ENCODE measurements at regions not wholly inside any gene's neighbourhood (a gene's known extent, or its start where the extent isn't known, plus 50 kb on each side); places are given as distances from the start of the nearest gene placed in this dataset.

DNA sequence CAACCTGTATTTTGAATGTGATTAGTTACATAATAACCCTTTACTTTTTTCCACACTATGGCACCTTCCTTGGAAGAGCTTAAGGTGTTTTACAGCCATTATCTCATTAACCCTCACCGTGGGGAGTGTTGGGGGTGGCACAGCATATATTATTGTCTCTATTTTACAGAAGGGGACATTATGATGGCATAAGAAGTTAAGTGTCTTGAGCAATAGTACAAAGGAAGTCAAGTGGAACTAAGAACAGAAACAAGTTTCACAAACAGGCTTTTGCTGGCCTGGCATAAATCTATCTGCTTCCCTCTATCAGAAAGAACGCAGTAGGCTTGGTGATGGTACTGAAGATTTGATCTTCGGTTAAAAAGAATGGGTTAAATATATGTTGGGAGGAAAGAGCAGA is 169.7 kb upstream of the OTX2 start:
- no peaks in the 10 kb centered on the region for H3K36me3 ChIP-seq
- peak overlapping the region in 5 of 11 experiments; percentile 24 to 48 (median 32); a peak in 8 of 22 replicates for H3K27ac ChIP-seq
- H3K27me3 ChIP-seq, result no peaks in the 10 kb centered on the region
- H3K4me2 ChIP-seq, result peak overlapping the region in 6 of 11 experiments; percentile 2 to 77 (median 34); a peak in 9 of 22 replicates
- H3K9ac ChIP-seq, result no peak overlapping the region
- 0 out of 22 replicates have a peak, but pooled peaks of 1 of the 11 experiments have one; percentile 36 for TF ChIP-seq Cebpa-rat (IDR thresholded peaks at IDR 0.05)
- H3K9me3 ChIP-seq (replicated peaks in 1 of 11), result 0 out of 22 replicates have a peak, but pooled peaks cover 0 to 4% (median 0%) of the 10 kb centered on the region in 11 experiments
- H3K4me3 ChIP-seq, result no peak overlapping the region
- no peaks in the 10 kb centered on the region for H4K20me1 ChIP-seq
- H3K4me1 ChIP-seq, result peaks cover 0 to 29% (median 5%) of the 10 kb centered on the region in 10 experiments; a peak in 10 of 20 replicates

GRCh38 chr14:56976211-56976610 is 165.9 kb upstream of the OTX2 start:
- H3K4me2 ChIP-seq, result no peak overlapping the region
- H4K20me1 ChIP-seq, result no peaks in the 10 kb centered on the region
- H3K9me3 ChIP-seq (replicated peaks in 1 of 11), result 0 out of 22 replicates have a peak, but pooled peaks cover 0 to 4% (median 0%) of the 10 kb centered on the region in 11 experiments
- no peaks in the 10 kb centered on the region for H3K36me3 ChIP-seq
- H3K4me1 ChIP-seq, result peaks cover 0 to 24% (median 5%) of the 10 kb centered on the region in 10 experiments; a peak in 10 of 20 replicates
- no peaks in the 10 kb centered on the region for H3K27me3 ChIP-seq
- H3K27ac ChIP-seq, result no peak overlapping the region
- no peak overlapping the region for H3K4me3 ChIP-seq
- TF ChIP-seq Cebpa-rat (IDR thresholded peaks at IDR 0.05), result no peak
- no peak overlapping the region for H3K9ac ChIP-seq

- Histone ChIP-seq H3K36me3 (no peaks in the 10 kb centered on the region), H3K27me3 (no peaks in the 10 kb centered on the region), H3K4me1 (peaks cover 0 to 17% (median 4%) of the 10 kb centered on the region in 10 experiments; a peak in 10 of 20 replicates), H3K9me3 (replicated peaks in 1 of 11) (0 out of 22 replicates have a peak, but pooled peaks cover 0 to 4% (median 0%) of the 10 kb centered on the region in 11 experiments), H3K27ac (no peak overlapping the region), H3K4me2 (no peak overlapping the region), H3K4me3 (no peak overlapping the region), H4K20me1 (no peaks in the 10 kb centered on the region), H3K9ac (no peak overlapping the region)
- TF ChIP-seq Cebpa-rat (IDR thresholded peaks at IDR 0.05), result no peak
These were observed 165.2 kb upstream of the OTX2 start for GRCh38 chr14:56975521-56975920.

DNA sequence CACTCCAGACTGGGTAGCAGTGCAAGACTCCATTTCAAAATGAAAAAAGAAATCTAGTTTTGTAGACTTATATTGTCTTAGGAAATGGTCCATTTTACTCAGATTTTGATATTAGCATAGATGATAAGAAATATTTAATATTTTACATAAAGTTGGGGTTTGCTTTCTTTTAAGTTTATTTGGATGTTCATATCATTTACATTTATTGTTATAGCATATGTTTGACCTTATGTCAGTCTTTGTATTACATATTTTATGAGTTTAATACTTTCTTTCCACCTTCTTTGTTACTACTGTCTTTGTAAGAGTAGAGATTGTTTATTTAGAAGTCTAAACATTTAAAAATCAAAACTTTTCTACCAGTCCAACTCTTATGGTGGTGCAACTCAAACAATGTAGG is 162.7 kb upstream of the OTX2 start:
- H3K9ac ChIP-seq, result no peak overlapping the region
- H3K27ac ChIP-seq, result no peak overlapping the region
- no peaks in the 10 kb centered on the region for H4K20me1 ChIP-seq
- no peaks in the 10 kb centered on the region for H3K27me3 ChIP-seq
- no peaks in the 10 kb centered on the region; a peak in 1 of 20 replicates for H3K4me1 ChIP-seq
- H3K9me3 ChIP-seq (replicated peaks in 1 of 11), result no peaks in the 10 kb centered on the region
- TF ChIP-seq Cebpa-rat (IDR thresholded peaks at IDR 0.05), result no peak
- H3K4me3 ChIP-seq, result no peak overlapping the region
- no peak overlapping the region for H3K4me2 ChIP-seq
- H3K36me3 ChIP-seq, result no peaks in the 10 kb centered on the region

GRCh38 chr14:56964895-56965294 is 154.6 kb upstream of the OTX2 start:
- no peak overlapping the region for H3K9ac ChIP-seq
- no peak overlapping the region for H3K4me2 ChIP-seq
- TF ChIP-seq Cebpa-rat (IDR thresholded peaks at IDR 0.05), result no peak

GRCh38 chr14:56963381-56963780 is 153.1 kb upstream of the OTX2 start:
- Histone ChIP-seq H3K4me3 (no peak overlapping the region), H3K9me3 (replicated peaks in 1 of 11) (no peaks in the 10 kb centered on the region), H3K4me1 (peaks cover 0 to 7% (median 0%) of the 10 kb centered on the region in 10 experiments; a peak in 2 of 20 replicates), H3K36me3 (no peaks in the 10 kb centered on the region), H4K20me1 (no peaks in the 10 kb centered on the region), H3K9ac (no peak overlapping the region), H3K4me2 (peak overlapping the region in 1 of 11 experiments; percentile 31; a peak in 1 of 22 replicates), H3K27ac (no peak overlapping the region), H3K27me3 (no peaks in the 10 kb centered on the region)
- no peak for TF ChIP-seq Cebpa-rat (IDR thresholded peaks at IDR 0.05)

More at GRCh38 chr14:56964895-56965294, 154.6 kb upstream of the OTX2 start:
- Histone ChIP-seq H3K4me3 (no peak overlapping the region), H3K27ac (no peak overlapping the region), H3K4me1 (peaks cover 0 to 7% (median 0%) of the 10 kb centered on the region in 10 experiments; a peak in 2 of 20 replicates), H4K20me1 (no peaks in the 10 kb centered on the region), H3K9me3 (replicated peaks in 1 of 11) (no peaks in the 10 kb centered on the region), H3K27me3 (no peaks in the 10 kb centered on the region), H3K36me3 (no peaks in the 10 kb centered on the region)

DNA sequence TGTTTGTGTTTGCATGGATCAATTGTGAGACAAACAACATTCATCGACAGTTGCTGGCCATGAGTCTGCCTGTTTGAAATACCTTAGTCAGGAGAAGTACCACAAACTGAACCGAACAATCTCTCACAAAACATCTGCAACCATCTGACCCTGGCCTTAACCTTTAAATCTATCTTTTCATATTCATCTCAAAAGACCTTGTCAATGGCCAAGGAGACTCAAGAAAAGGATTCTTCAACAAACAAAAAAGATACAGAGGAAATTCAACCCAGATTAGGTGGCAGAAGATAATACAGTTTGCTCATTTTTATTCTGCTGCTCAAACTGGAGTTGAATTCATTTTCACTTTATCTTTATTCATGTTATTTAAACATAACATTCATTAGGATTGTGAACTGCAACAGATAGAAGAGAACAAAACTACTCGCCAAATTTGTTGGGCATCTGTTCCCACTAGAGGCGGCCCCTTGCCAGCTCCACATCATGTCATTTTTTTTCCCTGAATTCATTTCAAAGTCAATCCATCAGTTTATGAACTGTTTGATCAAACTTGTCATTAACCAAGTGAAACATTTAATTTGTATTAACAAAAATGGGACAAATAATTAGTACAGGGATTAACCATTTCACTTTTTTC is 152.3 kb upstream of the OTX2 start:
- H3K4me2 ChIP-seq, result no peak overlapping the region
- TF ChIP-seq Cebpa-rat (IDR thresholded peaks at IDR 0.05), result no peak
- no peak overlapping the region for H3K9ac ChIP-seq
- H3K27me3 ChIP-seq, result no peaks in the 10 kb centered on the region
- no peaks in the 10 kb centered on the region for H4K20me1 ChIP-seq
- no peak overlapping the region for H3K4me3 ChIP-seq
- H3K4me1 ChIP-seq, result peaks cover 0 to 7% (median 0%) of the 10 kb centered on the region in 10 experiments; a peak in 2 of 20 replicates
- H3K27ac ChIP-seq, result no peak overlapping the region
- H3K9me3 ChIP-seq (replicated peaks in 1 of 11), result no peaks in the 10 kb centered on the region
- no peaks in the 10 kb centered on the region for H3K36me3 ChIP-seq

DNA sequence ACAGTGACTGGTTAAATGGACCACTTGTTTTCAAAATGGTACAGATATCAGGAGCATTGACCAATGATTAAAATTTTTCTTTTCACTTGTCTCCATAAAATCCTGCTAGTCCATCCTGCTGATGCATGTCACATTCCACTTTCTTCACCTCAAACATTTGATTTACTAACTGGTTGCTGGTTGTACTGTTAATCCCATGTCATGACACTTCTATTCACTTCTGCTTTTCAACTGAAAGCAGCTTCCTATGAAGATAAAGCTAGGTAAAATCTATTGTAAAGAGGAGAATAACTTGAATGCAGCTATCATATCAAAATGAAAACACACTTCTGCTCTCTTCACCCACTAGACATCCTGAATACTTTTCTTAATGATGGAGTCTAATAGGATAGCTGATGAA is 149.6 kb upstream of the OTX2 start:
- Histone ChIP-seq H3K4me2 (no peak overlapping the region), H3K27ac (no peak overlapping the region), H3K27me3 (no peaks in the 10 kb centered on the region), H3K9me3 (replicated peaks in 1 of 11) (no peaks in the 10 kb centered on the region), H3K4me1 (peaks cover 0 to 7% (median 0%) of the 10 kb centered on the region in 10 experiments; a peak in 2 of 20 replicates), H3K36me3 (no peaks in the 10 kb centered on the region), H3K9ac (no peak overlapping the region), H3K4me3 (no peak overlapping the region), H4K20me1 (no peaks in the 10 kb centered on the region)
- no peak for TF ChIP-seq Cebpa-rat (IDR thresholded peaks at IDR 0.05)

GRCh38 chr14:56959121-56959520 is 148.8 kb upstream of the OTX2 start:
- H3K4me2 ChIP-seq, result no peak overlapping the region
- no peaks in the 10 kb centered on the region for H3K9me3 ChIP-seq (replicated peaks in 1 of 11)
- no peak overlapping the region for H3K27ac ChIP-seq
- H4K20me1 ChIP-seq, result no peaks in the 10 kb centered on the region
- H3K4me3 ChIP-seq, result no peak overlapping the region
- peaks cover 0 to 7% (median 0%) of the 10 kb centered on the region in 10 experiments; a peak in 2 of 20 replicates for H3K4me1 ChIP-seq
- TF ChIP-seq Cebpa-rat (IDR thresholded peaks at IDR 0.05), result no peak
- no peaks in the 10 kb centered on the region for H3K27me3 ChIP-seq
- no peak overlapping the region for H3K9ac ChIP-seq
- no peaks in the 10 kb centered on the region for H3K36me3 ChIP-seq

- Histone ChIP-seq H3K4me1 (no peaks in the 10 kb centered on the region), H3K4me2 (no peak overlapping the region), H3K27me3 (no peaks in the 10 kb centered on the region), H3K36me3 (no peaks in the 10 kb centered on the region), H3K27ac (no peak overlapping the region), H3K9me3 (replicated peaks in 1 of 11) (no peaks in the 10 kb centered on the region), H3K9ac (no peak overlapping the region), H4K20me1 (no peaks in the 10 kb centered on the region), H3K4me3 (no peak overlapping the region)
- TF ChIP-seq Cebpa-rat (IDR thresholded peaks at IDR 0.05), result no peak
These were observed 145.9 kb upstream of the OTX2 start for GRCh38 chr14:56956182-56956581.
